IPS-11a (cell line): ENCODE measurements at regions not wholly inside any gene's neighbourhood (a gene's known extent, or its start where the extent isn't known, plus 50 kb on each side); places are given as distances from the start of the nearest gene placed in this dataset.

Experiments
- H3K4me3 ChIP-seq: one replicate; pipeline ENCODE4 v1.5.1; 2013; ENCODE audit warnings: low read depth, low read length, control low read depth

DNA sequence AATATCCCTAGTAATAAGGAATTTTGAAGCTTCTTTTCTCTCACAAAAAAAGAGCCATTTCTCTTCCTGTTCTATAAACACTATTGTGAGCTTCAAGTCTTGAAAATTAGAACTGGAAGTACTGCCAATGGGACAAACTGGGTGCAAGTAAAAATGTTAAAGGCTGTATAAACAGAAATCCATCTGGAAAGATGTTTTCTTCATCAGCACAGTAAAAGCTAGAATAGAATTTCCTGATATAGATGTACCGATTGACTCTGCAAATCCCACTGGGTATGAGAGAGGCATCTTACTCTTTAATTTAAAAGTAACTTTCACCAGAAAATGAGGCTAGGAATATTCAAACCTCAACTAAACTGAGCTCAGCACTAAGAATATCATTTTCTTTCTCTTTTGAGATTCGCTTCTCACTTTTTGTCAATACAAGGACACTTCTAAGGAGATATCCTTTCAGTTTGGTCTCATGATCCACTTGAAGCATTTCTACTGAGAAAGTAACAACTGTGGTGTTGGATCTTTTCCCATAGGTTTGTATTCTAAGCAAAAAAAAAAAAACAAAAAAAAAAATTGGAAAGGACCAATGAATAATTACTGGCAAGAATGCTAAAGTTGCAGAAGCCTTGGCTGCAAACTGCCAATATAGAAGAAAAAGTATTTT lies 169.0 kb upstream of the PRDM1 start:
- no peak overlapping the region for H3K4me3 ChIP-seq

DNA sequence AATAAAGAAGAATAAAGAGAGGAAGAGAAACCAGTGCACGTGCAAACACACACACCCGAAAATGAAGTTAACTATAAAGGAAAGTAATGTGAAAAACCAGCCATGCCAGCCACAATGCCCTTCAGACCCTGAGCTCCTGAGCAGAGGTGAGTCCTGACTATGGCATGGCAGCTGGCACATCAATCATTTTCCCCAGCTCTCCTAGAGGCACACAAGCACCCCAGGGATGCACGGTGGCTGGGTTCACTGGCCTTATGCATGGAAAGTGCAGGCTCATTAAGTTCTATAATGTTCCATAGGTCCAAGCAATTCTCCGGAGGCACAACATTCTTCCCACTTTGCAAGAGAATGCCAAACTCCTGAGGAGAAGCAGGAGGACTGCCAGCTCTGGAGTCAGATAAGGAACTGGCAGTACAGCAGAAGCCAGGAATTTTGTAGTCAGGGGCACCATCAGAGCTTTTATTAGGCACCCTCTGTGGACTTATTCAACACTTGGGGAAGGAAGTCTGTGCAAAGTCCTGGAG lies 175.0 kb upstream of the PRDM1 start:
- H3K4me3 ChIP-seq: no peak overlapping the region

DNA sequence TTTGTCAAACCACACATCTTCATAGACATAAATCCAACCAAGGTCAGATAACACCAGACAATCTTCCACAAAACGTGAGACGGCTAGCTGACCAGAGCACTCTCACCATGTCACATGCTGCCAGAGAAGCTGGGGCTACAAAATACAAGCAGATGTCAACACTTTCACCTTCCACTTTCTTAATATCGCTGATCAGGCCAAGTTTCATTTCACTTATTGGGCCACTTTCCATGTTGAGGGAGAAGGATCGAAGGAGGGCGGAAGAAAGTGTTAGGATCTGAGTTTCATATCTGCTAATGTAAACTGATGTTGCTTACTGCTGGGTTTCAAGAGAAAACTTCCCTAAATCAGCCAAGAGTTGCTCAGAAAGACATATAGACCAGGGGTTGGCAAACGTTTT lies 177.0 kb upstream of the PRDM1 start:
- no peak overlapping the region for H3K4me3 ChIP-seq

DNA sequence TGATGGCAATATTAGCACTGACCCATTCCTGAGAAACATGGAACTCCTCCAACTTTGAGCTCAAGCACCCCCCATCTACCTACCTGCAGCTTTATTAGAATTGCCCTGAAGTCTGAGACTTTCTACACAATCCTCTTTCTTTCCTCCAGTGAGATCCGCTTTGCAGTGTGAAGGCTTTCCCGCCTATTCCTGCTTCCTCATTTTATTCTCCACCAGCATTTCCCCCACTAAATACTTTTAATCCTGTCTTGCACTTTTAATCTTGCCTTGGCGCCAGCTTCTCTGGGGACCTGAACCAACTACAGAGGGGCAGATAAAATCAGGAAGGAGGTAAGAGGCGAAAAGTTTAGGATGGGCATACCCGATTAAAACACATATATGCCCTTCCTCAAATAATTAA lies 178.1 kb upstream of the PRDM1 start:
- H3K4me3 ChIP-seq: no peak overlapping the region

DNA sequence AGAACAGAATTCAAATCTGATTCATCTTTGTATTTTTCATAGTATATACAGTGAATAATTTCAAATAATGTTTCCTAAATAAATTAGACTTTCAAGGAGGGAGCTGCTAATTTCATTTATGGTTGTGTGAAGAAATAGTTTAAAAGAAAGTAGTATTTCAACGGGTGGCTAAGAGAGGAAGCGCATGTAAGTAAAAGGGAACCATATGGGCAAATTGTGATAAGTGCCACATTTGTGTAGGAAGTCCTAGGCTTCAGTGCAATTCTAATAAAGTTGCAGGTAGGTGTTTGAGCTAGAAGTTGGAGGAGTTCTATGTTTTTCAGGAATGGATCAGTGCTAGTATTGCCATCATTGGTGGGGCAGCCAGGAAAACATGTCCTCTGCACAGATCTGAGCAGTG lies 178.8 kb upstream of the PRDM1 start:
- H3K4me3 ChIP-seq: no peak overlapping the region

DNA sequence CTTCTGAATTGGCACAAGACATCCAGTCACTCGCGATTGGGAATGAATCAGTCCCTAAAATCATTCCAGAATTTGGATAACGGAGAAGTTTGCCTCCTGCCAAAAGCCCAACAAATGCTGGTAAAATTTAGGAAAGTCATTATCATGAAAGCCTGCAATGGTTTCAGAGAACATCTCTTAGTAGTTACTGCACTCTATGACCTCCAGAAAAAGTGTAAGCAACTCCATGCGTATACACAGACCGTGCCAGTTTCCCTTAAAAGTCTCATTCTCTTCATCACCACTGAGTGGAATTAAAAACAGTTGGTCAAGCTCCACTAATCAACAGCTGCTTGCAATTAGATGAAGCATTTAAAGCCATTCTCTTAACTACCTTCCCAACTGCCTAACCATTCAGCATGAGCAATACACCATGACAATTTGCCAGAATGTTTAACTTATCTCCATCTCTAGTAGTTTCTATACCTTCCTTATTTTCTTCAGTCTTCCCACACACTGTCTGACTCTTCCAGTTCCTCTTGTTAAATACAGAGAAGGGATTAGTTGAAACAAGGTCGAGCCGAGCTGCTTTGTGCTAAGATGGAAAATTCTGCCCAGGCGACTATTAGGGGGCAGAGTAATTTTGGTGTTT lies 183.6 kb upstream of the PRDM1 start:
- no peak overlapping the region for H3K4me3 ChIP-seq

DNA sequence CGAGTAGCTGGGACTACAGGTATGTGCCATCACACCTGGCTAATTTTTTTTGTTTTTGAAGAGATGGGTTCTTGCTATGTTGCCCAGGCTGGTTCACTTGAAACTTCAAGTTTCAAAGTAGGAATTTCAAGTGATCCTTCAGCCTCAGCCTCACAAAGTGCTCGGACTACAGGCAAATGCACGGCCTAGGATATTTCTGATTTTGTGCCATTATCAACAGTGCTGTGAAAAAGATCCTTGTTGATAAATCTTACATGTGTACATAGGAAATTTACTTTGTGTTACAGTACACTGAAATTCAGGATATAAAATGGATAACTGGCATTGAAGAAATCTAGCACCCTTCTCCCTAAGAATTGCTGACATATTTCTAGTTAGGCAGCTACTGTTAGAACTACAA lies 184.6 kb upstream of the PRDM1 start:
- no peak overlapping the region for H3K4me3 ChIP-seq

DNA sequence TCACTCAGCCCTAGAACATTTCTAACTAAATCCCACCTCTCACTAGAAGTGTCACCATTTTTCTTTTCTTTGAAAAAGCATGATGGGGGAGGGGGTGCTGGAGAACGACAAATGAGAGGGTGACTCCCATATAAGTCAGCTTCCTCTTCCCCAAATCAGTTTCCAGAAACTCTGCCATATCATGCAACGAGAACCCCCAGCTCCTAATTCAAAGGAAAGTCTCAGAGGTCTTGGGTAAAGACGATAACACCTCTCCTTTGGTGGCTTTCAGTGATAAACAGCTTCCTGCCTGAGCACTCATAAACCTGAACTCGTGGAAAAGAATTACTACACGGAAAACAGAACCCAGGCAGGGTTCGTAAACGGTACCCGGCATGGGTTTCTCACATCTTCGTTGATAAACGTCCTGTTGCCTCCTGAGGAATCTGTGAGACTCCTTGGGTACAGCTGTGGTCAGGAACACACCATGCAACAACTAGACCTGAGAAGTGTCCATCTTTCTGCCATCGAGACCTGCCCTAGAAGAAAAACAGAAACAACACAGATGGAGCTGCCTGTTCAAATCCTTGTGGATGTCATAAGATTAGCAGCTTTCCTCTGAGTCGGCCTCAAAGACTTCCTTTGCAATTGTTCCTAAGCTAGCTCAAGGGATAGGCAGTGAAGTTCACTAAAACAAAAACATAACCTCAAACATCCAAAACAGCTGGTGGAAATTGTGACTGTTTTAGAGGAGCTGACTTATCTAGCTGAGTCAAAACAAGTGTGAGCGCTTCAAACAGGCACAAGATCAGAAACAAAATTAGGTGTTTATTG lies 185.8 kb upstream of the PRDM1 start:
- no peak overlapping the region for H3K4me3 ChIP-seq

DNA sequence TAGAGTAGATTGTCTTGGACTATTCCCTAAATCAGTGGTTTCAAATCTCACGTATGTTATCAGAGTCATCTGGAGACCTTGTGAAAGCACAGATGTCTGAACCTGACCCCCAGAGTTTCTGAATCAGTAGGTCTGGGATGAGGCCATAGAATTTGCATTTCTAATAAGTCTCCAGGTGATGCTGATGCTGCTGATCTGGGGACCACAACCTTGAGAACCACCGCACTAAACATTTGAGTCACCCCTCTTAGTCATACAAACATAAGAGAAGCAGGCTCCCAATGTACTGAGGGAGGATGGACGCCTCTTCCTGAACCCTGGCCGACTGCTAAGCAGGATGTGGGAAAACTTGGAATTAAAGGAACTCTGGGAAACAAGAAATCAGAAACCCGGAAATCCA lies 187.8 kb upstream of the PRDM1 start:
- H3K4me3 ChIP-seq: no peak overlapping the region

DNA sequence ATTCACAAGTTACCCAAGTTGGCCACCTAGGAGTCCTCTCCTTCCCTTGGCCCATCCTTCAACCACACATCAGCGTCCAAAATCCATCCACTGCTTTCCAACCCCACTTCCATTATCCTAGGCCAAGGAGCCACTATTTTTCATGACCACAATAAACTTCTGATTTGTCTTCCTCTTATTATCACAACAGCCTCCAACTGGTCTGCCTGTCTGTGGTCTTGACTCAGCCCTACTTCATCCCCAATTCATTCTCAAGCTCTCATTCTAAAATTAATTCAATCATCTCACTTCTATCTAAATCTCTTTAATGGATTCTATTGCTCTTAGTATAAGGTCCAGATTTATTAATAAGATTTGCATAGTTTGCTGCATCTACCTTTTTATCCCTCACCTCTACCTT lies 189.0 kb upstream of the PRDM1 start:
- H3K4me3 ChIP-seq: no peak overlapping the region

DNA sequence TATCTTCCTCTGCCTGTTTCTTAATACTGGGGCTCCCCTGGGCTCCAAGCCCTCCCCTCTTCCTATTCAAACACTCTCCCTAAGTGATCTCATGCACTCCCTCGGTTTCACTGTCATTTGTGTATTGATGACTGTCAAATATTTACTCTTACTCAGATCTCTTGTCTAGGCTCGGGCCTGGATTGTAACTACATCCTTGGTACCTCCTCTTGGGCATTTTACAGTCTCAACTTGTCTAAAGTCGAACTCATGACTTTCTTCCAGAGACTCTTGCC lies 189.4 kb upstream of the PRDM1 start:
- H3K4me3 ChIP-seq: no peak overlapping the region

DNA sequence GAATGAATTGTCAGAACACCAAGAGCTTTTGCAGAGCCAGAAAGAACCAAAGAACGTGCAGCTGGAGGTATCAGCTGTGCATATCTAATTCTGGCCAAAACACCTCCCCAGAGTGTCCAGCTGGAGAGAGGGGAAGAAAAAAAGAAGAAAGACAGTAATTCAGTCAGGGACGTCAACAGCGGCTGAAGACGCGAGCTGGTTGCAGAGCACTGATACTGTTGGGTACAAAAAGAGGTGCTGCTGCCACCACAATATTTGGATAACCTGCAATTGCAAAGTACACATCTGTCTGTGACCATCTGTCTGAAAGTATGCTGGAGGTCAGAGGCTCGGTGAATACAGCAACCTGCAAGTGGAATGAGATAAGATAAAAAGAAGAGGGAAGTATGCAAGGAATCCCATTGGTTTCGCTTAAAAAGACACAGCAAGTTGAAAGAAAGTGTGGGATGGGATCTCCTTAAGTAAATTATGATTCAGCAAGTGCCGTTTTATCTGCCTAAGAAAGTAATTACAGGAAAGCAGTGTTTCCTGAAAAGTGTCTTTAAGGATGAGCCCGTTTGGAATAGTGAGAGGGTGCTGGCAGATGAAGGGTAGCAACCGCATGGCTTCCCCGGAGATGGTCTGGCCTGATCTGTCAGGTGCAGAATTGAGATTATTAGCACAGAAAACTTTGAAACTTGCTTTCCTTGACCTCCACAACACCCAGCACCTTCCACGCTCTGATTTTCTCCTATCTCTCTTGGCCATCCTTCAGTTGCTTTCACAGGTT lies 189.9 kb upstream of the PRDM1 start:
- H3K4me3 ChIP-seq: no peak overlapping the region

DNA sequence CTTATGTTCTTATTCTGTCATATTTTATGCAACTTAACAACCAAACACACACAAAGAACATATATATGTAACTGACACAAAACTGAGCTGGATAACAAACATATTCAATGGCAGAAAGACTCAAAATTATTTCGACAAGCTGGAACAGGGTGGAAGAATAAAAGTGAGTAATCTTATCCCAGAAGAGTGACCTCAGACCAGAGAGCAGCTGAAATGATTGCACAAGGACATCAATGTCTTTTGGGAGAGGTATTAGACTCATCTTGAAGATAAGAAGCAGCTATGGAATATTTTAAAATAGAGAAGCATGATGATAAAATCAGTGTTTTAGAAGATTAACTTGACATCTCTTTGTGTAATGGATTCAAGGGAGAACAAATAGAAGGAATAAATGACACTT lies 191.6 kb upstream of the PRDM1 start:
- H3K4me3 ChIP-seq: no peak overlapping the region

DNA sequence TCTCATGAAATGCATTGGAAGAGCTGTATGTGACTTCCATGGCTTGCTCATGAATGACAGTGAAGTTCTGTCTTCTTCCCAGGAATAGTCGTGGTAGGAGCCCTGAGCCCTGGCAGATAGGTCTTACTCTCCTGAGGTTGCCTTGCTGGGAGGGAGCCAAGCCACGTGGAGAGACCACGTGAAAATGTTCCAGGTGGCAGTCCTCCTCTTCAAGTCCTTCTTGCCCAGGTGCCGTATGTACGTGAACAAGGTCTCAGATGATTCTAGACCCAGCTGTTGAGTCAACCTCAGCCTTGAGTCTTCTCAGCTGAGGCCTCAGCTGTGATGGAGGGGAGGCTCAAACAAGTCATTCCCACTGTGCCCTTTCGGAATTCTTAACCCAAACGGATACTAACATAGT lies 192.4 kb upstream of the PRDM1 start:
- no peak overlapping the region for H3K4me3 ChIP-seq

DNA sequence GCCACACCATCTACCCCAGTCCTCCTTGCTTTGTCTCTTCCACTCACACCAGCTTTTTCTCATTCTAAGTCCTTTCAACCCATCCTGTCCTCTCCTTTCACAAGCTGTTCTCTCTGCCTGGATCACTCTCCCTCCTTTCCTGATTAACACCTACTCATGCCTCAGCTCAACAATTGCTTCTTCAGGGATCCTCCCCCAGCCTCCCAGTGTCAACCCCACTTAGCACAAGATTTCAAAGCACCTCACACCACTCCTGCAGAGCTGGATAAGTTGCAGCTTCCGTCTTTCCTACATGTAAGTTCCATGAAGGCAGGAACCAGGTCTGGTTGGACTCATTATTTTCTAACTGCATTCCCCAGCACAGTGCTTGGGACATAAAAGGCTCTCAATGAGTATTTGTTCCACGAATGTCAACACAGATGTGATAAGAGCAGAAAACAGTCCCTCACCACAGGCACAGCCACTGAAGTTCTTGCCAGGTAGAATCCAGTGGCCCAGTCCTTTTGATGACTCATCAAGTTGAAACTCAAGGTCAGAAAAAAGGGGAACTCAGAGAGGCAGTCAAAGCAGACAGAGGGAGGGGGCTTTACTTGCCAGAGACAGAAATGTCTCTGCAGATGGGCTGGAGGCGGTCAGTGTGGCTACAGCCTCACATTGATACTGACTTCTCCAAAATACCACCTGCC lies 193.4 kb upstream of the PRDM1 start:
- no peak overlapping the region for H3K4me3 ChIP-seq

DNA sequence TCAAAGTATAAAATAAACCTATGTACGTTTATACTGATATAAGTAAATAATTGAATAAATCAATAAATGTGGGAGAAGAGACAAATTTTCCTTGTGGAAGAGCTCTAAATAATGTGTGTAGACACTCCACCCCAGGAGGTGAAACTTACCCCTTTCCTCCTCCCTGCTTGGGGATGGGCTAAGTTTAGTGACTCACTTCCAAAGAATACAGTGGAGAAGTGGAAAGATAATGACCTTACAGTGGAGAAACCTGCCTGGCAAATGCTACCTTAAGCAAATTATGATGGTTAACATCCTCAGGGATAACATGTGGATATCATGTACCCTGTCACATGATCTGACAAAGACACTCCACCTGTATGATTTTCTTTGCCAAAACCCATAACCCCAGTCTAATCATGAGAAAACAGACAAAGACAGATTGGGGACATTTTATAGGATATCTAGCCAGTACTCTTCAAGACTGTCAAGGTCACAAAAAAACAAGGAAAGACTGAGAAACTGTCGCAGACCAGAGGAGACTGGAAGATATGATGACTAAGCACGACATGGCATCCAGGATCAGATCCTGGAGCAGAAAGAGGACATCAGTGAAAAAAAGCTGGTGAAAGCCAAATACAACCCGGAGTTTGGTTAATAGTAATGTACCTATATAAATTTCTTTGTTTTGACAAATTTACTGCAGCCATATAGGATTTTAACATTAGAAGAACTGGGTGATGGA lies 195.5 kb upstream of the PRDM1 start:
- H3K4me3 ChIP-seq: no peak overlapping the region

DNA sequence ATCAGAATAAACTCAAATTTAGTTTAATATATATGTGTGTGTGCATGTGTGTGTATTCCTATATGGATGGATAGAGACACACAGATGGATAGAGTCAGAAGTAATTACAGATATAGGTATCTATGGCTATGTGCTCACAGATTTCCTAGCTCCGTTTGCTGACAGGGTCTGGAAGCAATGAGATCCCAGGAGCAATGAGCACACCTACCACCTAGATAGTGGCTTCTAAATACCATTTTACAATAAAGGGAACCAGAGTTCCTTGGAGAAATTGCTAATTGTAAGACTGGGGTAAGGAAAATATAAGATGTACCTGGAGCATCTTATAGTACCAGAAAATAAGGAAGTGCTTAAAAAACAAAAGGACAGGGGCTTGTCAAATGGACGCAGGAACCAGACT lies 196.2 kb upstream of the PRDM1 start:
- no peak overlapping the region for H3K4me3 ChIP-seq

DNA sequence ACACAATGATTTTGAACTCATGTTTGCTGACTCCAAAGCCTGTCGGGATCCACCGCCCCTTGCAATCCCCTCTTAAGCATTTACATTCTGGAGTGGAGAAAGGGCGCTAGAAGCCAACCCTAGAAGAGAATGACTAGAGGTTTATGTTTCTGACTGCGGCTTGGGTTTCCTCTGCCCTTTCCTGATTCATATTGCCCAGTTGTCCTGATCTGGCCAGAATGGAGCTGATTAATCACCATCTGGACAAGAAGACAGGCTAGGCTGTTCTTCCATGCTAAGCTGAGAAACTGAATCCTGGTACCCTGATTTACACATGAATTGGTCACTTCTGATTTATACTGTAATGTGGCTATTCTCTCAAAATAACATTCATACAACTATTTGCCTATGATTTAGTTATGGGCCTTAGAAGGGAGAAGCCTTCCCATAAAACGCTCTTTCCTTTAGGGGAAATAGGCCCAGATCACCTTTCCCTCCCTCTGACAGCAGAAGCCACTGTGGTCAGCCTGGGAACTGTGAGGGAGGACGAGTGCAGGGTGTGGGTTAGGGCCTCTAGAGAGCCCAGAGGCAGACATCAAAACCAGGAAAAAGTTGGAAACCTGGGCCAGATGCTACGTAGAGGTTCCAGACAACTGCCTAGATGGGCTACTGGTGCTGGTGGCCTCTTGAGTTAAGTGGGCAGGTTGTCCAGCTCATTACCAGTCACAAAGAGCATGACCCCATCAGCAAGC lies 199.2 kb upstream of the PRDM1 start:
- no peak overlapping the region for H3K4me3 ChIP-seq

DNA sequence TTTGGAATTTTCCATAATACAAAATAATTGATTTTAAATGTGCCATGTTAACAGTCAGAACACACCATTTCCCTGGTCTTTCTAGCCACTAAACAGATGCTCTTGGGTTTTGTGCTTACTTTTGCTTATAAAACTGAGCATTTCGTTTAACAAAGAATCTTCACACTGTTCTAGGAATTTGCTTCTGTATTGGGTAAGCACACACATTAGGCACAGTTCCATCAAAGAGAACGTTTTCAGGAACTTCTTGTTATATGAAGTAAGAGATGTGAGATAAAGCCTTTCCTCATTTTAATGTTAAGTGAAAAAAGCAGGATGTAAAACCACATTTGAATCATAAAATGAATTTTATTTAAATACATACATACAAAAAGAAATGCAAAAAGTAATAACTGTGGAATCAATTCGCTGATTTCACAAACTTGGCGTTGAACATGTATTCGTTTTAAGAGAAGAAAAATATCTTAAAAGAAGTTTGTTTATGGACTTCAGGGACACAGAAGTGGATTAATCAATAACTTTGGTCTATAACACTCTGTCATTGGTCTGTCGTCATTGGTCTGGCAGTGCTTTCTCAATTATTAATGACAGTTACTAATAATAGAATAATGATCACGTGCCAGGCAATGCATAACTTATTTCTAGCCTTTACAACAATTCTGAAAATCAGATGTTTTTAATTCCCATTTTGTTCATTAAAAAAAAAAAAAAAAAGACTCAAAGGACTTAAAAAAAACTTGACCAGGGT lies 199.9 kb upstream of the PRDM1 start:
- H3K4me3 ChIP-seq: no peak overlapping the region
